Activated CD4-positive, CD25-positive, alpha-beta regulatory T cell (primary cell): ENCODE measurements at regions not wholly inside any gene's neighbourhood (a gene's known extent, or its start where the extent isn't known, plus 50 kb on each side); places are given as distances from the start of the nearest gene placed in this dataset.

Experiments
- DNase-seq, 4 experiments: peaks; one replicate each; lab custom pipeline; 2025; lab: John Stamatoyannopoulos, UW

- DNase-seq: no peak
Observed at GRCh38 chrX:26375346-26375745, 159.4 kb downstream of the MAGEB5 start.

DNA sequence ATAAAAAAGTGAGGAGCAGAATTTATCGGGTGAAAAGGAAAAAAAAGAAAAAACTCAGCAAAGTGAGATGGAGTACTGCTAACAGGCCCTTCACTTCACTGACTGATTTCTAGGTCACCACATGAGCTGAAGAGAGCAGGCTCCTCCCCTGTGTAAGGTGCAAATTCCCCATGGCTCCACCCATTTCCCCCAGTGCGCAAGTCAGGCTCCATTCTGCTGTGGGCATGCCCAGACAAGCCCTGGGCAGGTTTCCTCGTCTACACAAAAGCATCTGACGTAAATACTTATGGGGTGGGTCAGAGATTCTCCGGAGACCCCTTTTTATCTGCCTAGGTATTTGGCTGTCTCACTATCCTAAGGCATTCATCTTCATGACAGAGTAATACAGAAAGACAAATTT, 157.9 kb downstream of the MAGEB5 start:
- no peak for DNase-seq

DNA sequence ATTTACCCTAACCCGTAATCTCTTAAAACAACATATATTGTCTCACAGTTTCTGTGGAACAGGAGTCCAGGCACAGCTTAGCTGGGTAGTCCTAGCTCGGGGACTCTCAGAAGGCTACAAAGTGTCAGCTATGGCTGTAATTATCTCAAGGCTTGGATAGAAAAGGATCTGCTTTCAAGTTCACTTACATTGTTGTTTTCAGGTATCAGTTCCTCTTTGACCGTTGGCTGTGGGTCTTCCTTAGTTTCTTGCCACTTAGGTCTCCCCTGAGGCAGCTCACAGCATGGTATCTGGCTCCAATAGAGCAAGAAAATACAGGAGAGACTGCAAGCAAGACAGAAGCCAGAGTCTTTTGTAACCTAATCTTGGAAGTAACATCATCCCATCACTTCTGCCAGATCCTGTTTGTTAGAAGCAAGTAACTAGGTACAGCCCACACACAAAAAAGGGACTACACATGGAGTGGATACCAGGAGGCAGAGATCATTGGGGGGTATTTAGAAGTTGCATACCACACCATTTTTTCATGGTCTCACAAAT, 137.0 kb downstream of the MAGEB5 start:
- no peak for DNase-seq

- no peak for DNase-seq
Observed at GRCh38 chrX:26347171-26347570, 131.2 kb downstream of the MAGEB5 start.

GRCh38 chrX:26334232-26334631, 118.3 kb downstream of the MAGEB5 start:
- DNase-seq: no peak

DNA sequence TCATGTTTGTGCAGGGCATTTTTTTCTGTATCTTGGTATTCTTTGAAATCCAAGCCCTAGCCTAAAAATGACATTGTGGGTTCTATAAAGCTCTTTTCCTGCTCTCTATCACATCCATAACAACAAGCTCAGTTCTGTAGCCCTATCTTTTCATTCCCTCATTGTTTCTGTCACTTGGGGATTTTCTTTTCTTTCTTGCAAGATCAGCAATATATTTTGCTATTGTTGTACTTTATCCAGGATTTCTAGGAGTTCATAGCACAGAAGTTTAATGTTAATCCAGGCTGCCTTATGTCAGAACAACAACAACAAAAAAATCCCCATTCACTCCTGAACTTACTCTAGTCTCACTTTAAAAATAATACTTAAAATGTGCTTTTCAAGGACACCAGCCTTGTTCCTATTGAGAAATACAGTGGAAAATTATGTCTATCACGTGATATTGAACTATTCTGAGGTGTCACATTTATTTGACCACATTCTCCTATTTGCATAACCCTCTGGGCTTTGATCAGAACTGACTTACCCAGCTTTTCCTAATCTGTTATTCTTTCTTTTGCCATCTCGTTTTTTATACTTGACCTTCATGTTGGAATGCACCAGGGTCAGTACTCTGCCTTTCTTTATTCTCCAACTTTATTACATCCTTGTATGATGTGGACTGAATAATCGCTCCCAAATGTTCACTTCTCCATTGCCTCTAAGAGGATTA, 112.8 kb downstream of the MAGEB5 start:
- DNase-seq: no peak

GRCh38 chrX:26309262-26309661, 93.3 kb downstream of the MAGEB5 start:
- DNase-seq: no peak

DNA sequence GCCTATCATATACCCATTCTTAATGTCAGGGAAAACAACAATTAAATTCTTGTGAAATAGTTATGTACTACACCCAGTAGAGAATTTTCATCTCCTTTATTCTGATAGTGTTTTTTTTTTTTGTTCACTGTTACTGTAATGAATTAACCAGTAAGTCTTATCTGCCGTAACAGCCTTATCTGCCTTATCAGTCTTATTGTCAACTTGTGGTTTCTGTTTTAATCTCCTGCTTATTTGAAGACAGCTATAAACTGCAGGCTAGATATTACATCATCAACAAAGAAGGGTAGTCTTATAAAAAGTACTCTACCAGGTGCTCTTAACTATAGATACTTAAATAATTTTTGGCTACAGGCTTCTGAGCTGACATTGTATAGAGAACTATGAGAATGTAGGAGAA, 79.5 kb downstream of the MAGEB5 start:
- DNase-seq: no peak

- no peak for DNase-seq
Observed at GRCh38 chrX:26286836-26287235, 70.9 kb downstream of the MAGEB5 start.
